ENCODE measurements at regions not wholly inside any gene's neighbourhood (a gene's known extent, or its start where the extent isn't known, plus 50 kb on each side); places are given as distances from the start of the nearest gene placed in this dataset.

GRCh38 chr12:34299802-34300193, 277.5 kb downstream of the ALG10 start:
- Histone ChIP-seq H3K9ac (ENCODE audit: extremely low read depth, insufficient read length, low read length) (no peak overlapping the region), H3K4ac (ENCODE audit: low read depth, low read length) (no peak overlapping the region), H2AK5ac (ENCODE audit: insufficient read length, low read length) (no peak overlapping the region), H3K23ac (ENCODE audit: insufficient read length, low read depth, low read length) (no peak overlapping the region), H3K9me3 (ENCODE audit: control insufficient read depth, low read depth, low read length) (peaks cover 57% of the 10 kb centered on the region), H3K23me2 (ENCODE audit: insufficient read length, low read depth, low read length, poor library complexity, severe bottlenecking) (no peaks in the 10 kb centered on the region), H2BK5ac (ENCODE audit: insufficient read length, low read length) (no peak overlapping the region), H3K27me3 (ENCODE audit: insufficient read depth, low read length) (no peaks in the 10 kb centered on the region), H2BK120ac (ENCODE audit: low read depth, low read length, poor library complexity, severe bottlenecking) (no peak overlapping the region), H3K4me2 (ENCODE audit: insufficient read depth, insufficient read length, low read length) (no peak overlapping the region), H4K20me1 (ENCODE audit: control insufficient read depth, insufficient read depth, insufficient read length) (no peaks in the 10 kb centered on the region), H3K4me1 (ENCODE audit: insufficient read depth, low read length) (no peaks in the 10 kb centered on the region), H3K56ac (ENCODE audit: insufficient read length, low read depth, low read length) (no peak overlapping the region), H3K79me2 (ENCODE audit: insufficient read depth, low read length) (no peaks in the 10 kb centered on the region), H2BK15ac (ENCODE audit: low read depth, low read length) (no peak overlapping the region), H4K8ac (replicated peaks; ENCODE audit: insufficient read length, low read depth, low read length) (no peak overlapping the region), H3K27ac (ENCODE audit: insufficient read length, low read depth, low read length) (no peak overlapping the region), H3K79me1 (ENCODE audit: insufficient read depth, low read depth, low read length, poor library complexity, severe bottlenecking) (no peaks in the 10 kb centered on the region), H3K18ac (ENCODE audit: insufficient read length, low read depth, low read length) (no peak overlapping the region), H2AFZ (ENCODE audit: low read length) (no peak overlapping the region), H4K5ac (ENCODE audit: insufficient read length, low read depth, low read length) (no peak overlapping the region), H4K91ac (ENCODE audit: insufficient read length, low read depth, low read length) (no peak overlapping the region), H3K14ac (ENCODE audit: insufficient read depth, low read length) (no peak overlapping the region), H3T11ph (ENCODE audit: low read length) (no peak overlapping the region), H2BK12ac (ENCODE audit: insufficient read length, low read depth, low read length) (no peak overlapping the region), H2BK20ac (ENCODE audit: low read depth, low read length, poor library complexity, severe bottlenecking) (no peak overlapping the region)
- Mint-ChIP-seq H3K36me3 (ENCODE audit: insufficient read depth in 1 of 3, low read depth in 3 of 3) (peaks cover 41 to 55% (median 49%) of the 10 kb centered on the region in 3 experiments), H3K27me3 (ENCODE audit: low read depth) (peaks cover 2% of the 10 kb centered on the region), H3K4me1 (no peaks in the 10 kb centered on the region), H3K27ac (no peak overlapping the region), H3K4me3 (no peak overlapping the region), H3K9me3 (peaks cover 100% of the 10 kb centered on the region in 2 experiments)
- no CpG with 5 or more reads among the region's 16 CpGs for WGBS (ENCODE audit: extremely low coverage, insufficient read length, low lambda C conversion rate)
- no peak for TF ChIP-seq CTCF (conservative IDR thresholded peaks at IDR 0.05)
- no peak for DNase-seq

Data from H9 (cell line).